ENCODE measurements at regions not wholly inside any gene's neighbourhood (a gene's known extent, or its start where the extent isn't known, plus 50 kb on each side); places are given as distances from the start of the nearest gene placed in this dataset.

DNA sequence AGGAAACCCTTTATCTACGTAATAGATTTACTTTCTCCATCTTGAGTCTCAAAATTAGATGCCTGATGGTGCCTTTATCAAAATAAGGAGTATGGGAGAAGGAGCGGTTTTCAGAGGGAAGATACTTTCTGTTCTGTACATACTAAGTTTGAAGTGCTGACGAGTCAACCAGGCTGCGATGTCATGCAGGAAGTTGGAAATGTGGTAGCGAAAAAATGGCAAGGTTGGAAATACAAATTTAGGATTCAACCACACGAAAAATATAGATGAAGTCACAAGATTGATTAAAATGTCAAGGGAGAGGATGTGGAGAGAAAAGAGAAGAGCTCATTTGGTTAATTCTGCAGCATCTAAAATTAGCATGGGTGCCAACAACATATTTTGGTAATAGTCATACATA is 129.5 kb downstream of the FOXD1 start:
- intact Hi-C loops (cut with DNase I; ENCODE audit: low total_unique reads) = no loop called here
- no peak overlapping the region for H3K4me3 ChIP-seq (ENCODE audit: low read depth, poor library complexity, severe bottlenecking)
- 85 to 86% methylated on average over 6 of the region's 6 CpGs for WGBS, 2 donors
- no peak for TF ChIP-seq POLR2A (IDR thresholded peaks at IDR 0.05)
- TF ChIP-seq, protein P1, sequence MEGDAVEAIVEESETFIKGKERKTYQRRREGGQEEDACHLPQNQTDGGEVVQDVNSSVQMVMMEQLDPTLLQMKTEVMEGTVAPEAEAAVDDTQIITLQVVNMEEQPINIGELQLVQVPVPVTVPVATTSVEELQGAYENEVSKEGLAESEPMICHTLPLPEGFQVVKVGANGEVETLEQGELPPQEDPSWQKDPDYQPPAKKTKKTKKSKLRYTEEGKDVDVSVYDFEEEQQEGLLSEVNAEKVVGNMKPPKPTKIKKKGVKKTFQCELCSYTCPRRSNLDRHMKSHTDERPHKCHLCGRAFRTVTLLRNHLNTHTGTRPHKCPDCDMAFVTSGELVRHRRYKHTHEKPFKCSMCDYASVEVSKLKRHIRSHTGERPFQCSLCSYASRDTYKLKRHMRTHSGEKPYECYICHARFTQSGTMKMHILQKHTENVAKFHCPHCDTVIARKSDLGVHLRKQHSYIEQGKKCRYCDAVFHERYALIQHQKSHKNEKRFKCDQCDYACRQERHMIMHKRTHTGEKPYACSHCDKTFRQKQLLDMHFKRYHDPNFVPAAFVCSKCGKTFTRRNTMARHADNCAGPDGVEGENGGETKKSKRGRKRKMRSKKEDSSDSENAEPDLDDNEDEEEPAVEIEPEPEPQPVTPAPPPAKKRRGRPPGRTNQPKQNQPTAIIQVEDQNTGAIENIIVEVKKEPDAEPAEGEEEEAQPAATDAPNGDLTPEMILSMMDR (IDR thresholded peaks at IDR 0.05) = no peak
- no peak for DNase-seq (ENCODE audit: low spot score in 2 of 2)

DNA sequence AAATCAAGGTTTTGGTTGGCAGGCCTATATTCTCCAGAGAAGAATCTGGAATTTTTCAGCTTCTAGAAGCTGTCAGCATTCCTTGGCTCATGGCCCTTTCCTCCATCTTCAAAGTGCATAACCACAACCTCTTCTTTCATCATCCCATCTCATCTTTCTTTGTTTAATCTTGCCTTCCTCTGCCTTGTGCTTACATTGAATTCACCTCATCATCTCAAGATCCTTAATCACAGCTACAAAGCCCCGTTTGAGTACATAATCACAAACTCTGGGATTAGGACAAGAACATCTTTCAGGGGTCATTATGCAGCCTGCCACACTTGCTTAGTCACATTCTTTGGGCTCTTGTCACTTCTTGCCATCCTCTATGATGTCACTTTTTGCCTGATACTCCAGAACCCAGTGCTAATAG is 130.3 kb downstream of the FOXD1 start:
- intact Hi-C loops (cut with DNase I; ENCODE audit: low total_unique reads) = no loop called here
- no peak for TF ChIP-seq POLR2A (IDR thresholded peaks at IDR 0.05)
- TF ChIP-seq, protein P1 (IDR thresholded peaks at IDR 0.05) = no peak
- no peak for DNase-seq (ENCODE audit: low spot score in 2 of 2)
- WGBS, 2 donors = 71 to 73% methylated on average over 1 of the region's 1 CpG
- no peak overlapping the region for H3K4me3 ChIP-seq (ENCODE audit: low read depth, poor library complexity, severe bottlenecking)

DNA sequence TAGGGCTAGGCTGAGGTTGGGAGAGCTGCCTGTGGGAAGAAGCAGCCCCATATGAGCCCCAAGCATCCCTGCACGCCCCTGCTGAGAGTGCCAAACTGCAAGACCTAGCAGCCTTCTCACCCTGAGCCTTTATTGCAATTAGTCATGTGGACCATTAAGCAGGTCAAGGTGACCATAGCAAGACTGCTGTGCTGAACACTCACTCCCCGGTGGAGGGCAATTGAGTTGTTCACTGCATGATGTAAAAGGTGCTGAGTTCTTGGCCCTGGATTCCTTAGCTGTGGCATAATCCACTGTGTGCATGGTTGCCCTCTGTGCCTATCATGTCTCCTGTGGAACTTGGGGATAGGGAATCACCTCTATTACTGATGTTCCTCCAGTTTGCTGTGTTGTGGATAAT is 131.1 kb downstream of the FOXD1 start:
- intact Hi-C loops (cut with DNase I; ENCODE audit: low total_unique reads) = no loop called here
- WGBS, 2 donors = 83 to 92% methylated on average over 2 of the region's 2 CpGs
- H3K4me3 ChIP-seq (ENCODE audit: low read depth, poor library complexity, severe bottlenecking) = no peak overlapping the region
- TF ChIP-seq, protein P1 (IDR thresholded peaks at IDR 0.05) = no peak
- TF ChIP-seq POLR2A (IDR thresholded peaks at IDR 0.05) = no peak
- no peak for DNase-seq (ENCODE audit: low spot score in 2 of 2)

DNA sequence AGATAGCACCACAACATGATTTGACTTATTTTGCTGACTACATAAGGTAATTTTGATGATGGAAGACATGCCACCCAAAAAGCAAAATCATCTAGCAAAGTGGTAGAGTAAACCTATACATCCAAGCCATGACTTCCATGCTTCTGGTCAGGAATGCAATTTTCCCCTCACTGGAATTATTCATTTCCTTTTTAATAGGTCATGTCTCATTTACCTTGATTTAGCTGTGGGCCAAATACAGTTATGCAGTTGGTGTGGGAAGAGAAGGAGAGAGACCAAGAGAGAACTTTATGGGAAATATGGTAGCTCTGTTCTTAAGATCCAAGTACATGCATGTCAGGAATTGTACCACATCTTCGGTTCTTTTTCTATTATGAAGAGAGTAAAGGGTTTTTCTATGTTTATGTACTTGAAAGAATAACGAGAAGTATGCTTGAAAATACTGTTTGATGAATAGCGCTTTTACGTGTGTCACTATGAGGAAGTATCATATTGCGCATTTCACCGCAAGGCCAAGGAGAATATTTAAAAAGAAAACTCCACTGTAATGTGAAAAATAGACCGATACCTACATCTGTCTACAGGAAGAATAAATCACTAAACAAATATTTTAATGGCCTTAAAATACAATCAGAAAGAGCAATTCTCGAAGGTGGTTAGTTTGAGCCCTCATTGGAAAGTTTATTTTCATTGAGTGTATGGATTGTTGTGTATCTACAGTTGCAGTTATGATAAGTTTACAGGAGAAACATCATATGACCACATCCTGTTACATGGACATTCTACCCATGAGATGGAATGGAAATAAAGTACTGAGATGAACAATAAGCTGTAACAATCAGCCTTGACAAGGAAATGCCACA is 134.0 kb downstream of the FOXD1 start:
- DNase-seq (ENCODE audit: low spot score in 2 of 2) = no peak
- WGBS, 2 donors = 80% methylated on average over 8 of the region's 8 CpGs
- no peak for TF ChIP-seq POLR2A (IDR thresholded peaks at IDR 0.05)
- TF ChIP-seq, protein P1 (IDR thresholded peaks at IDR 0.05) = no peak
- intact Hi-C loops (cut with DNase I; ENCODE audit: low total_unique reads) = no loop called here
- H3K4me3 ChIP-seq (ENCODE audit: low read depth, poor library complexity, severe bottlenecking) = no peak overlapping the region

DNA sequence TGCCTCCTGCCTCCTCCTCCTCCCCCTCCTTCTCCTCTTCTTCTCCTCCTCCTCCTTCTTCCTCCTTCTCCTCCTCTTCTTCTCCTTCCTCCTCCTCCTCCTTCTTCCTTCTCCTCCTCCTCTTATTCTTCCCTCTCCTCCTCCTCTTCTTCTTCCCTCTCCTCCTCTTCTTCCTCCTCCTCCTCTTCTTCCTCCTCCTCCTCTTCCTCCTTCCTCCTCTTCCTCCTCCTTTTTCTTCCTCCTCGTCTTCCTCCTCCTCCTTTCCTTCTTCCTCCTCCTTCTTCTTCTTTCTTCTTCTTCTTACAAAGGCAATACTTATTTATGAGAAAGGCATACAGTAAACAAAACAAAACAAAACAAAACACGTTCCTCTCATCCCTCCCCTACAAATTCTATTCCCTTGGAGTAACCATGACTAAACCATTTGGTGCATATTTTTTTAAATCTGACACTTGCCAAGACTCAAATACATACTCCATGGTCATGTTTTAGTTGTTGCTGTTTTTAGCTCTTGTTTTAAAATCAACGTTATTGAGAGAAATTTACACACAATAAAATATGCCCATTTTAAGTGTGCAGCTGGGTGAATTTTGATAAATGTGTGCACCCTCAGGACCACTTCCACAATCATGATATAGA is 135.6 kb downstream of the FOXD1 start:
- WGBS, 2 donors = 47 to 48% methylated on average over 3 of the region's 3 CpGs
- DNase-seq (ENCODE audit: low spot score in 2 of 2) = no peak
- H3K4me3 ChIP-seq (ENCODE audit: low read depth, poor library complexity, severe bottlenecking) = no peak overlapping the region
- intact Hi-C loops (cut with DNase I; ENCODE audit: low total_unique reads) = no loop called here
- no peak for TF ChIP-seq POLR2A (IDR thresholded peaks at IDR 0.05)
- TF ChIP-seq, protein P1 (IDR thresholded peaks at IDR 0.05) = no peak
